ENCODE measurements at regions not wholly inside any gene's neighbourhood (a gene's known extent, or its start where the extent isn't known, plus 50 kb on each side); places are given as distances from the start of the nearest gene placed in this dataset.

- DNase-seq (ENCODE audit: low spot score): no peak
- H3K4me2 ChIP-seq: no peak overlapping the region
- Mint-ChIP-seq H3K36me3 (ENCODE audit: low read depth) (no peaks in the 10 kb centered on the region), H3K27ac (no peak overlapping the region), H3K4me3 (no peak overlapping the region), H3K4me1 (peaks cover 10% of the 10 kb centered on the region; the same call in 2 of the 3 replicates), H3K9me3 (peaks cover 5% of the 10 kb centered on the region), H3K27me3 (ENCODE audit: insufficient read depth, low read depth, poor library complexity) (peaks cover 3% of the 10 kb centered on the region)
- H3F3A ChIP-seq (replicated peaks; ENCODE audit: low read depth): no peaks in the 10 kb centered on the region
- no peaks in the 10 kb centered on the region for H3K9me2 ChIP-seq (ENCODE audit: insufficient read depth)
- no peak overlapping the region for H3K4me3 ChIP-seq
- no peaks in the 10 kb centered on the region for H3K36me3 ChIP-seq (ENCODE audit: insufficient read depth)
- H3K79me2 ChIP-seq (replicated peaks; ENCODE audit: insufficient read depth): no peaks in the 10 kb centered on the region
- no peaks in the 10 kb centered on the region for H3K4me1 ChIP-seq (ENCODE audit: insufficient read depth)
- no peak for ATAC-seq
- no peak overlapping the region for H3K27ac ChIP-seq (ENCODE audit: low read depth)
- no peak for TF ChIP-seq CTCF (conservative IDR thresholded peaks at IDR 0.05; ENCODE audit: low read depth in 2 of 2)
- no peak for TF ChIP-seq EZH2phosphoT487 (IDR thresholded peaks at IDR 0.05; ENCODE audit: unreplicated experiment)
- TF ChIP-seq STAT1 (IDR thresholded peaks at IDR 0.05; ENCODE audit: unreplicated experiment): no peak
- TF ChIP-seq NANOG (IDR thresholded peaks at IDR 0.05; ENCODE audit: borderline replicate concordance): no peak
- no peak for TF ChIP-seq ZNF114 (CRISPR knock-in tag; IDR thresholded peaks at IDR 0.05)
- no peak for TF ChIP-seq POLR2AphosphoS5 (IDR thresholded peaks at IDR 0.05; ENCODE audit: low read depth)
- no peak for TF ChIP-seq REST (IDR thresholded peaks at IDR 0.05; ENCODE audit: unreplicated experiment)
- TF ChIP-seq ZNF331 (CRISPR knock-in tag; IDR thresholded peaks at IDR 0.05; ENCODE audit: low read depth): no peak
- no peak for TF ChIP-seq JUNB (IDR thresholded peaks at IDR 0.05; ENCODE audit: unreplicated experiment)
- no peak for TF ChIP-seq ETS1 (IDR thresholded peaks at IDR 0.05)
- no peak for TF ChIP-seq EZH2 (IDR thresholded peaks at IDR 0.05; ENCODE audit: low read depth, unreplicated experiment)
- no peak for TF ChIP-seq ZNF462 (CRISPR knock-in tag; IDR thresholded peaks at IDR 0.05)
- TF ChIP-seq CREB1 (CRISPR knock-in tag; IDR thresholded peaks at IDR 0.05; ENCODE audit: low read depth): no peak
- no peak overlapping the region for H2AFZ ChIP-seq
- H3K27me3 ChIP-seq (ENCODE audit: insufficient read depth): no peaks in the 10 kb centered on the region
- H4K20me1 ChIP-seq (replicated peaks; ENCODE audit: insufficient read depth): no peaks in the 10 kb centered on the region
These were observed 181.6 kb downstream of the MFSD1 start for GRCh38 chr3:158983216-158984099.
